Right atrium auricular region (tissue), 2 donors: ENCODE measurements at regions not wholly inside any gene's neighbourhood (a gene's known extent, or its start where the extent isn't known, plus 50 kb on each side); places are given as distances from the start of the nearest gene placed in this dataset.

Experiments
- DNase-seq: peaks from one replicate; pipeline ENCODE4 v3.0.0-alpha.2; 2019; ENCODE audit warnings: low spot score
- H3K27ac ChIP-seq, 2 donors: fragments of 200-600 bp; sonication (generic); 1 replicate in 1 of 2; 2 replicates in 1 of 2; pipeline ENCODE4 v1.5.1; 2016 to 2019
- H3K27me3 ChIP-seq, 2 donors: fragments of 200-600 bp; sonication (generic); one replicate each; pipeline versions ENCODE4 v1.5.1 to v1.6.0; 2017 to 2019
- H3K36me3 ChIP-seq: fragments of 200-600 bp; sonication (generic); one replicate; pipeline ENCODE4 v1.5.1; 2016
- H3K4me1 ChIP-seq, 2 donors: fragments of 200-600 bp; sonication (generic); one replicate each; pipeline versions ENCODE4 v1.5.1 to v1.6.0; 2017 to 2019
- H3K4me3 ChIP-seq, 2 donors: fragments of 200-600 bp; sonication (generic); 1 replicate in 1 of 2; 2 replicates in 1 of 2; pipeline ENCODE4 v1.5.1; 2017 to 2019; ENCODE audit warnings: mild to moderate bottlenecking in 1 of 2, moderate library complexity in 1 of 2
- H3K9me3 ChIP-seq, 2 donors: fragments of 200-600 bp; sonication (generic); one replicate each; pipeline ENCODE4 v1.5.1; 2019
- CTCF ChIP-seq, 2 donors: fragments of 200-600 bp; sonication (generic); IDR thresholded peaks; one replicate each; pipeline ENCODE4 v1.5.1; 2019; ENCODE audit warnings: antibody characterized with exemption in 2 of 2

- no peak for TF ChIP-seq CTCF (IDR thresholded peaks at IDR 0.05)
- no peak overlapping the region for H3K4me3 ChIP-seq
- H3K27ac ChIP-seq = no peak overlapping the region
- no peaks in the 10 kb centered on the region for H3K9me3 ChIP-seq
- peaks cover 0 to 12% of the 10 kb centered on the region in 2 donors for H3K4me1 ChIP-seq
- H3K27me3 ChIP-seq = no peaks in the 10 kb centered on the region
- no peaks in the 10 kb centered on the region for H3K36me3 ChIP-seq
- no peak for DNase-seq
Observed at GRCh38 chr1:58926152-58926551, 142.3 kb upstream of the JUN start.

DNA sequence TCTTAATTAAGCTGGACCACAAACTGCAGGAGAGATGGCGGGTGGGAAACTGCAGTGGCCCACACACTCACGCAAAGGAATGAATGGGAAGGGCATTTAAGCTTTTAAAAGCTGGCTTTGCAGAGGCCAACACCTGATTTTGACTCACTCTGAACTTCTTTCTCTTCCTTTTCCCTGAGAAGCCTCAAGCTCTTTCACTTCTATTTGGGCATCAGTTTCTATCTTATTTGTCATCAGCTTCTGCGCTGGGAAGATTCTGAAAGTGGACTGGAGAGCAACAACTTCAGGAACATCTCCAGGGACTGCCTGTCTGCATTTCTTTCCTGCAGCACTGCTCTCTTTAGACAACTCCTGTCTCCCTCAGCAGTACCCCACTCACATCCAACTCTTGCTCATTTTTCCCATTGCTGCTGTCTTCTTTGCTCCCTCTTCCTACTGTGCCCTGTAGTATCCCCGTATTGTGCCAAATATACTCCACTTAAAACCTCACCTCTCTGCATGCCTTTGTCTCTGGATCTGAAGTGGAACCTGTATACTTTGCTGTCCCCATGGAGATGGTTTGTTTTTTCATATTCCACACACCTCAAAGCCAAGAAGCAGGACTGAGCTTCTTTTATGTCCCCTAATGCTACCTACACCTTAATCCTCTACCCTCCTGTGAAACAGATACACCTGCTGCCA, 143.3 kb upstream of the JUN start:
- Histone ChIP-seq H3K27me3 (no peaks in the 10 kb centered on the region), H3K27ac (no peak overlapping the region), H3K36me3 (no peaks in the 10 kb centered on the region), H3K9me3 (no peaks in the 10 kb centered on the region), H3K4me1 (peaks cover 0 to 8% of the 10 kb centered on the region in 2 donors), H3K4me3 (no peak overlapping the region)
- DNase-seq = peak; percentile 23
- no peak for TF ChIP-seq CTCF (IDR thresholded peaks at IDR 0.05)

- no peaks in the 10 kb centered on the region for H3K27me3 ChIP-seq
- no peaks in the 10 kb centered on the region for H3K9me3 ChIP-seq
- peaks cover 0 to 3% of the 10 kb centered on the region in 2 donors for H3K4me1 ChIP-seq
- H3K4me3 ChIP-seq = no peak overlapping the region
- H3K36me3 ChIP-seq = no peaks in the 10 kb centered on the region
- H3K27ac ChIP-seq = no peak overlapping the region
- no peak for TF ChIP-seq CTCF (IDR thresholded peaks at IDR 0.05)
- peak; percentile 32 for DNase-seq
Observed at GRCh38 chr1:58927722-58928085, 143.9 kb upstream of the JUN start.

GRCh38 chr1:58928514-58928913, 144.7 kb upstream of the JUN start:
- Histone ChIP-seq H3K9me3 (no peaks in the 10 kb centered on the region), H3K27ac (no peak overlapping the region), H3K4me3 (no peak overlapping the region), H3K4me1 (no peaks in the 10 kb centered on the region), H3K27me3 (no peaks in the 10 kb centered on the region), H3K36me3 (no peaks in the 10 kb centered on the region)
- DNase-seq = peak; percentile 30
- TF ChIP-seq CTCF (IDR thresholded peaks at IDR 0.05) = no peak

GRCh38 chr1:58929671-58930325, 146.0 kb upstream of the JUN start:
- H3K36me3 ChIP-seq = no peaks in the 10 kb centered on the region
- H3K4me3 ChIP-seq = no peak overlapping the region
- no peaks in the 10 kb centered on the region for H3K9me3 ChIP-seq
- DNase-seq = peak; percentile 47
- H3K27ac ChIP-seq = no peak overlapping the region
- no peaks in the 10 kb centered on the region for H3K27me3 ChIP-seq
- no peaks in the 10 kb centered on the region for H3K4me1 ChIP-seq
- TF ChIP-seq CTCF (IDR thresholded peaks at IDR 0.05) = no peak
